ENCODE measurements at regions not wholly inside any gene's neighbourhood (a gene's known extent, or its start where the extent isn't known, plus 50 kb on each side); places are given as distances from the start of the nearest gene placed in this dataset.
A peak's percentile ranks its signal among the peaks of the same experiment; 100 is the strongest.
"Not testable (repeated sequence)": the region's sequence is repeated elsewhere in the genome, so short reads cannot be mapped to it uniquely, and the experiment has no call there.

GRCh38 chr15:84476364-84477033, 124.3 kb upstream of the ZSCAN2 start:
- in situ Hi-C loops (cut with HindIII; ENCODE audit: low sequenced_read_pairs); DNase-seq (ENCODE audit: low read depth, low spot score); H3K4me3 ChIP-seq (ENCODE audit: low read depth, low read length): not testable (repeated sequence)

GRCh38 chr15:84477550-84477949, 123.3 kb upstream of the ZSCAN2 start:
- H3K4me3 ChIP-seq (ENCODE audit: low read depth, low read length); DNase-seq (ENCODE audit: low read depth, low spot score); in situ Hi-C loops (cut with HindIII; ENCODE audit: low sequenced_read_pairs): not testable (repeated sequence)

- H3K4me3 ChIP-seq (ENCODE audit: low read depth, low read length); in situ Hi-C loops (cut with HindIII; ENCODE audit: low sequenced_read_pairs); DNase-seq (ENCODE audit: low read depth, low spot score): not testable (repeated sequence)
Measured at GRCh38 chr15:84480174-84480681, 120.6 kb upstream of the ZSCAN2 start.

GRCh38 chr15:84483859-84484258, 117.0 kb upstream of the ZSCAN2 start:
- DNase-seq (ENCODE audit: low read depth, low spot score); in situ Hi-C loops (cut with HindIII; ENCODE audit: low sequenced_read_pairs); H3K4me3 ChIP-seq (ENCODE audit: low read depth, low read length): not testable (repeated sequence)

- in situ Hi-C loops (cut with HindIII; ENCODE audit: low sequenced_read_pairs); DNase-seq (ENCODE audit: low read depth, low spot score); H3K4me3 ChIP-seq (ENCODE audit: low read depth, low read length): not testable (repeated sequence)
Measured at GRCh38 chr15:84500165-84500889, 100.5 kb upstream of the ZSCAN2 start.

GRCh38 chr15:84503101-84503500, 97.7 kb upstream of the ZSCAN2 start:
- DNase-seq (ENCODE audit: low read depth, low spot score); in situ Hi-C loops (cut with HindIII; ENCODE audit: low sequenced_read_pairs); H3K4me3 ChIP-seq (ENCODE audit: low read depth, low read length): not testable (repeated sequence)

- DNase-seq (ENCODE audit: low read depth, low spot score); H3K4me3 ChIP-seq (ENCODE audit: low read depth, low read length); in situ Hi-C loops (cut with HindIII; ENCODE audit: low sequenced_read_pairs): not testable (repeated sequence)
Measured at GRCh38 chr15:84505552-84505951, 95.3 kb upstream of the ZSCAN2 start.

GRCh38 chr15:84512324-84512723, 88.5 kb upstream of the ZSCAN2 start:
- in situ Hi-C loops (cut with HindIII; ENCODE audit: low sequenced_read_pairs); DNase-seq (ENCODE audit: low read depth, low spot score); H3K4me3 ChIP-seq (ENCODE audit: low read depth, low read length): not testable (repeated sequence)

GRCh38 chr15:84516773-84517172, 84.0 kb upstream of the ZSCAN2 start:
- in situ Hi-C loops (cut with HindIII; ENCODE audit: low sequenced_read_pairs); H3K4me3 ChIP-seq (ENCODE audit: low read depth, low read length); DNase-seq (ENCODE audit: low read depth, low spot score): not testable (repeated sequence)

GRCh38 chr15:84525491-84526344, 75.1 kb upstream of the ZSCAN2 start:
- DNase-seq (ENCODE audit: low read depth, low spot score); in situ Hi-C loops (cut with HindIII; ENCODE audit: low sequenced_read_pairs); H3K4me3 ChIP-seq (ENCODE audit: low read depth, low read length): not testable (repeated sequence)

GRCh38 chr15:84530751-84531150, 70.1 kb upstream of the ZSCAN2 start:
- DNase-seq (ENCODE audit: low read depth, low spot score); H3K4me3 ChIP-seq (ENCODE audit: low read depth, low read length); in situ Hi-C loops (cut with HindIII; ENCODE audit: low sequenced_read_pairs): not testable (repeated sequence)

GRCh38 chr15:84531223-84531622, 69.6 kb upstream of the ZSCAN2 start:
- H3K4me3 ChIP-seq (ENCODE audit: low read depth, low read length); in situ Hi-C loops (cut with HindIII; ENCODE audit: low sequenced_read_pairs); DNase-seq (ENCODE audit: low read depth, low spot score): not testable (repeated sequence)

GRCh38 chr15:84531709-84532367, 69.0 kb upstream of the ZSCAN2 start:
- H3K4me3 ChIP-seq (ENCODE audit: low read depth, low read length); in situ Hi-C loops (cut with HindIII; ENCODE audit: low sequenced_read_pairs): not testable (repeated sequence)
- DNase-seq (ENCODE audit: low read depth, low spot score), result peak; percentile 46

GRCh38 chr15:84533705-84534104, 67.1 kb upstream of the ZSCAN2 start:
- in situ Hi-C loops (cut with HindIII; ENCODE audit: low sequenced_read_pairs); H3K4me3 ChIP-seq (ENCODE audit: low read depth, low read length); DNase-seq (ENCODE audit: low read depth, low spot score): not testable (repeated sequence)

- in situ Hi-C loops (cut with HindIII; ENCODE audit: low sequenced_read_pairs); DNase-seq (ENCODE audit: low read depth, low spot score); H3K4me3 ChIP-seq (ENCODE audit: low read depth, low read length): not testable (repeated sequence)
Measured at GRCh38 chr15:84534561-84535235, 66.1 kb upstream of the ZSCAN2 start.

GRCh38 chr15:84536181-84536580, 64.6 kb upstream of the ZSCAN2 start:
- in situ Hi-C loops (cut with HindIII; ENCODE audit: low sequenced_read_pairs); DNase-seq (ENCODE audit: low read depth, low spot score); H3K4me3 ChIP-seq (ENCODE audit: low read depth, low read length): not testable (repeated sequence)

Measured in astrocyte of the spinal cord (primary cell).